ENCODE measurements at regions not wholly inside any gene's neighbourhood (a gene's known extent, or its start where the extent isn't known, plus 50 kb on each side); places are given as distances from the start of the nearest gene placed in this dataset.

GRCh38 chr12:4115570-4115969 is 158.0 kb upstream of the CCND2 start:
- no peaks in the 10 kb centered on the region for H3K36me3 ChIP-seq (replicated peaks in 1 of 2; ENCODE audit: control insufficient read depth in 2 of 2, insufficient read depth in 2 of 2, low read length in 2 of 2)
- no peak overlapping the region for H4K8ac ChIP-seq (ENCODE audit: low read depth, low read length)
- H3K4me1 ChIP-seq (ENCODE audit: control insufficient read depth in 2 of 2, insufficient read depth in 1 of 2, low read depth in 1 of 2, low read length in 2 of 2) = peaks cover 2 to 14% of the 10 kb centered on the region in 2 donors
- H4K91ac ChIP-seq (ENCODE audit: low read depth, low read length, poor library complexity) = no peak overlapping the region
- peak overlapping the region; percentile 24 for H2BK15ac ChIP-seq (ENCODE audit: low read length)
- no peak overlapping the region for H3K4me2 ChIP-seq (ENCODE audit: insufficient read depth, low read length, poor library complexity, severe bottlenecking)
- no peaks in the 10 kb centered on the region for H3K79me1 ChIP-seq (ENCODE audit: low read depth, low read length)
- no peak overlapping the region for H2BK12ac ChIP-seq (ENCODE audit: low read length)
- no peak overlapping the region for H3K4ac ChIP-seq (ENCODE audit: low read length)
- H3K27ac ChIP-seq (replicated peaks; ENCODE audit: low read length) = no peak overlapping the region
- no peak overlapping the region for H2BK120ac ChIP-seq (ENCODE audit: low read depth, low read length)
- H2AK5ac ChIP-seq (ENCODE audit: low read depth, low read length) = no peak overlapping the region
- DNase-seq (ENCODE audit: low spot score) = no peak
- no peak overlapping the region for H2BK5ac ChIP-seq (ENCODE audit: low read length)
- H3K9ac ChIP-seq (ENCODE audit: low read depth, low read length, poor library complexity) = no peak overlapping the region
- H3K9me3 ChIP-seq (replicated peaks in 1 of 2; ENCODE audit: control insufficient read depth in 2 of 2, insufficient read depth in 1 of 2, low read depth in 1 of 2, low read length in 2 of 2) = no peaks in the 10 kb centered on the region
- H3K23ac ChIP-seq (ENCODE audit: low read depth, low read length, poor library complexity) = no peak overlapping the region
- no peak overlapping the region for H3K4me3 ChIP-seq (ENCODE audit: low read length in 2 of 2)
- WGBS, 2 donors (ENCODE audit: extremely low coverage in 2 of 2, insufficient read length in 2 of 2, insufficient replicate concordance in 1 of 2) = no CpG with 5 or more reads among the region's 10 CpGs
- no peak overlapping the region for H3K14ac ChIP-seq (ENCODE audit: low read length)
- H3K27me3 ChIP-seq (ENCODE audit: control insufficient read depth in 3 of 3, insufficient read depth in 3 of 3, low read depth in 1 of 3, low read length in 3 of 3) = peaks cover 0 to 6% (median 0%) of the 10 kb centered on the region in 3 experiments
- H3K18ac ChIP-seq (ENCODE audit: low read length) = peak overlapping the region; percentile 84
- H2AFZ ChIP-seq (ENCODE audit: low read length) = no peak overlapping the region

GRCh38 chr12:4114986-4115385 is 158.6 kb upstream of the CCND2 start:
- Histone ChIP-seq H2BK5ac (ENCODE audit: low read length) (no peak overlapping the region), H3K4ac (ENCODE audit: low read length) (no peak overlapping the region), H3K27me3 (ENCODE audit: control insufficient read depth in 3 of 3, insufficient read depth in 3 of 3, low read depth in 1 of 3, low read length in 3 of 3) (peaks cover 0 to 6% (median 0%) of the 10 kb centered on the region in 3 experiments), H2AFZ (ENCODE audit: low read length) (no peak overlapping the region), H3K36me3 (replicated peaks in 1 of 2; ENCODE audit: control insufficient read depth in 2 of 2, insufficient read depth in 2 of 2, low read length in 2 of 2) (no peaks in the 10 kb centered on the region), H3K9me3 (replicated peaks in 1 of 2; ENCODE audit: control insufficient read depth in 2 of 2, insufficient read depth in 1 of 2, low read depth in 1 of 2, low read length in 2 of 2) (no peaks in the 10 kb centered on the region), H2AK5ac (ENCODE audit: low read depth, low read length) (no peak overlapping the region), H3K18ac (ENCODE audit: low read length) (peak overlapping the region; percentile 15), H3K23ac (ENCODE audit: low read depth, low read length, poor library complexity) (no peak overlapping the region), H3K4me1 (ENCODE audit: control insufficient read depth in 2 of 2, insufficient read depth in 1 of 2, low read depth in 1 of 2, low read length in 2 of 2) (peaks cover 2 to 14% of the 10 kb centered on the region in 2 donors), H3K14ac (ENCODE audit: low read length) (no peak overlapping the region), H4K91ac (ENCODE audit: low read depth, low read length, poor library complexity) (no peak overlapping the region), H3K4me3 (ENCODE audit: low read length in 2 of 2) (no peak overlapping the region), H3K4me2 (ENCODE audit: insufficient read depth, low read length, poor library complexity, severe bottlenecking) (no peak overlapping the region), H3K27ac (replicated peaks; ENCODE audit: low read length) (no peak overlapping the region), H2BK12ac (ENCODE audit: low read length) (no peak overlapping the region), H2BK120ac (ENCODE audit: low read depth, low read length) (no peak overlapping the region), H3K79me1 (ENCODE audit: low read depth, low read length) (no peaks in the 10 kb centered on the region), H3K9ac (ENCODE audit: low read depth, low read length, poor library complexity) (no peak overlapping the region), H2BK15ac (ENCODE audit: low read length) (no peak overlapping the region), H4K8ac (ENCODE audit: low read depth, low read length) (no peak overlapping the region)
- DNase-seq (ENCODE audit: low spot score) = no peak
- WGBS, 2 donors (ENCODE audit: extremely low coverage in 2 of 2, insufficient read length in 2 of 2, insufficient replicate concordance in 1 of 2) = no CpG with 5 or more reads among the region's 7 CpGs

- no peak overlapping the region for H3K4ac ChIP-seq (ENCODE audit: low read length)
These were observed 160.7 kb upstream of the CCND2 start for GRCh38 chr12:4112734-4113325.

GRCh38 chr12:4112290-4112689 is 161.3 kb upstream of the CCND2 start:
- Histone ChIP-seq H3K18ac (ENCODE audit: low read length) (no peak overlapping the region), H2BK15ac (ENCODE audit: low read length) (no peak overlapping the region), H3K4me2 (ENCODE audit: insufficient read depth, low read length, poor library complexity, severe bottlenecking) (no peak overlapping the region), H3K27me3 (ENCODE audit: control insufficient read depth in 3 of 3, insufficient read depth in 3 of 3, low read depth in 1 of 3, low read length in 3 of 3) (peaks cover 0 to 6% (median 0%) of the 10 kb centered on the region in 3 experiments), H3K4me3 (ENCODE audit: low read length in 2 of 2) (no peak overlapping the region), H3K79me1 (ENCODE audit: low read depth, low read length) (no peaks in the 10 kb centered on the region), H2AFZ (ENCODE audit: low read length) (no peak overlapping the region), H4K91ac (ENCODE audit: low read depth, low read length, poor library complexity) (no peak overlapping the region), H3K4ac (ENCODE audit: low read length) (no peak overlapping the region), H3K36me3 (replicated peaks in 1 of 2; ENCODE audit: control insufficient read depth in 2 of 2, insufficient read depth in 2 of 2, low read length in 2 of 2) (no peaks in the 10 kb centered on the region), H2BK12ac (ENCODE audit: low read length) (no peak overlapping the region), H2BK5ac (ENCODE audit: low read length) (no peak overlapping the region), H3K14ac (ENCODE audit: low read length) (no peak overlapping the region), H2BK120ac (ENCODE audit: low read depth, low read length) (no peak overlapping the region), H3K27ac (replicated peaks; ENCODE audit: low read length) (no peak overlapping the region), H2AK5ac (ENCODE audit: low read depth, low read length) (no peak overlapping the region), H4K8ac (ENCODE audit: low read depth, low read length) (no peak overlapping the region), H3K23ac (ENCODE audit: low read depth, low read length, poor library complexity) (no peak overlapping the region), H3K9ac (ENCODE audit: low read depth, low read length, poor library complexity) (no peak overlapping the region), H3K4me1 (ENCODE audit: control insufficient read depth in 2 of 2, insufficient read depth in 1 of 2, low read depth in 1 of 2, low read length in 2 of 2) (peaks cover 2 to 9% of the 10 kb centered on the region in 2 donors), H3K9me3 (replicated peaks in 1 of 2; ENCODE audit: control insufficient read depth in 2 of 2, insufficient read depth in 1 of 2, low read depth in 1 of 2, low read length in 2 of 2) (peaks cover 0 to 2% of the 10 kb centered on the region in 2 donors)
- no peak for DNase-seq (ENCODE audit: low spot score)
- no CpG with 5 or more reads among the region's 7 CpGs for WGBS, 2 donors (ENCODE audit: extremely low coverage in 2 of 2, insufficient read length in 2 of 2, insufficient replicate concordance in 1 of 2)

More at GRCh38 chr12:4112734-4113325, 160.7 kb upstream of the CCND2 start:
- Histone ChIP-seq H3K36me3 (replicated peaks in 1 of 2; ENCODE audit: control insufficient read depth in 2 of 2, insufficient read depth in 2 of 2, low read length in 2 of 2) (no peaks in the 10 kb centered on the region), H4K8ac (ENCODE audit: low read depth, low read length) (no peak overlapping the region), H3K4me2 (ENCODE audit: insufficient read depth, low read length, poor library complexity, severe bottlenecking) (no peak overlapping the region), H3K27me3 (ENCODE audit: control insufficient read depth in 3 of 3, insufficient read depth in 3 of 3, low read depth in 1 of 3, low read length in 3 of 3) (peaks cover 0 to 6% (median 0%) of the 10 kb centered on the region in 3 experiments), H3K23ac (ENCODE audit: low read depth, low read length, poor library complexity) (no peak overlapping the region), H2BK15ac (ENCODE audit: low read length) (no peak overlapping the region), H3K4me1 (ENCODE audit: control insufficient read depth in 2 of 2, insufficient read depth in 1 of 2, low read depth in 1 of 2, low read length in 2 of 2) (peaks cover 2 to 9% of the 10 kb centered on the region in 2 donors), H2AK5ac (ENCODE audit: low read depth, low read length) (no peak overlapping the region), H3K79me1 (ENCODE audit: low read depth, low read length) (no peaks in the 10 kb centered on the region), H3K4me3 (ENCODE audit: low read length in 2 of 2) (no peak overlapping the region), H3K18ac (ENCODE audit: low read length) (no peak overlapping the region), H4K91ac (ENCODE audit: low read depth, low read length, poor library complexity) (no peak overlapping the region), H2BK5ac (ENCODE audit: low read length) (no peak overlapping the region), H3K9ac (ENCODE audit: low read depth, low read length, poor library complexity) (no peak overlapping the region), H3K27ac (replicated peaks; ENCODE audit: low read length) (no peak overlapping the region), H3K9me3 (replicated peaks in 1 of 2; ENCODE audit: control insufficient read depth in 2 of 2, insufficient read depth in 1 of 2, low read depth in 1 of 2, low read length in 2 of 2) (peaks cover 0 to 2% of the 10 kb centered on the region in 2 donors), H2BK12ac (ENCODE audit: low read length) (no peak overlapping the region), H2AFZ (ENCODE audit: low read length) (no peak overlapping the region), H3K14ac (ENCODE audit: low read length) (no peak overlapping the region), H2BK120ac (ENCODE audit: low read depth, low read length) (no peak overlapping the region)
- no peak for DNase-seq (ENCODE audit: low spot score)
- WGBS, 2 donors (ENCODE audit: extremely low coverage in 2 of 2, insufficient read length in 2 of 2, insufficient replicate concordance in 1 of 2) = no CpG with 5 or more reads among the region's 2 CpGs
